NB4 (cell line): ENCODE measurements at regions not wholly inside any gene's neighbourhood (a gene's known extent, or its start where the extent isn't known, plus 50 kb on each side); places are given as distances from the start of the nearest gene placed in this dataset.

Experiments
- MYC ChIP-seq: IDR thresholded peaks from 2 replicates; pipeline ENCODE4 v1.6.1; 2011; ENCODE audit warnings: low read depth, low read length
- POLR2A ChIP-seq: IDR thresholded peaks from 2 replicates; pipeline ENCODE4 v1.6.1; 2011; ENCODE audit warnings: mild to moderate bottlenecking; ENCODE audit not compliant: insufficient read length; ENCODE audit errors: extremely low read depth
- TF ChIP-seq, protein P1 (sequence below): IDR thresholded peaks from one replicate; pipeline ENCODE4 v1.5.1; 2012; ENCODE audit warnings: low read depth, low read length
- TF ChIP-seq, protein P2 (sequence below): IDR thresholded peaks from 2 replicates; pipeline ENCODE4 v1.6.1; 2011; ENCODE audit warnings: low read depth, low read length

DNA sequence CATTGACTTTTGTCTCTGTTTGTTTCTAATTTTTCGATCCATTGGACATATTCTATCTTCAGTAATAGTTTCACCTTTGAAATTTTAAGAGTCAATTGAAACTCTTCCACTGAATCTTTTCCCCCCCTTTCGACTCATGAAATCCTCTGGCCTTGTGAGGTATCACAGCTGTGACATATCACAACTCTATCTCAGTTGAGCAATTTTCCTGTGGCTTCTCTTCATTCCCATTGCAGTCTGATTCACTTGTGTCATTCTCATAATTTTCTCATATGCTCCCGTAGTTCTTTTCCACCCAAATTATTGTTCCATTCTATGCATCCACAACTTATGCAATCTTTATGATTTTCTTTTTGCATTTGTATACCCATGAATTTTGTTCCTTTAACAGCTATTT, 261.6 kb downstream of the DACT1 start:
- TF ChIP-seq, protein P1, sequence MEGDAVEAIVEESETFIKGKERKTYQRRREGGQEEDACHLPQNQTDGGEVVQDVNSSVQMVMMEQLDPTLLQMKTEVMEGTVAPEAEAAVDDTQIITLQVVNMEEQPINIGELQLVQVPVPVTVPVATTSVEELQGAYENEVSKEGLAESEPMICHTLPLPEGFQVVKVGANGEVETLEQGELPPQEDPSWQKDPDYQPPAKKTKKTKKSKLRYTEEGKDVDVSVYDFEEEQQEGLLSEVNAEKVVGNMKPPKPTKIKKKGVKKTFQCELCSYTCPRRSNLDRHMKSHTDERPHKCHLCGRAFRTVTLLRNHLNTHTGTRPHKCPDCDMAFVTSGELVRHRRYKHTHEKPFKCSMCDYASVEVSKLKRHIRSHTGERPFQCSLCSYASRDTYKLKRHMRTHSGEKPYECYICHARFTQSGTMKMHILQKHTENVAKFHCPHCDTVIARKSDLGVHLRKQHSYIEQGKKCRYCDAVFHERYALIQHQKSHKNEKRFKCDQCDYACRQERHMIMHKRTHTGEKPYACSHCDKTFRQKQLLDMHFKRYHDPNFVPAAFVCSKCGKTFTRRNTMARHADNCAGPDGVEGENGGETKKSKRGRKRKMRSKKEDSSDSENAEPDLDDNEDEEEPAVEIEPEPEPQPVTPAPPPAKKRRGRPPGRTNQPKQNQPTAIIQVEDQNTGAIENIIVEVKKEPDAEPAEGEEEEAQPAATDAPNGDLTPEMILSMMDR, result no peak
- TF ChIP-seq POLR2A (no peak), MYC (no peak)
- TF ChIP-seq, protein P2, sequence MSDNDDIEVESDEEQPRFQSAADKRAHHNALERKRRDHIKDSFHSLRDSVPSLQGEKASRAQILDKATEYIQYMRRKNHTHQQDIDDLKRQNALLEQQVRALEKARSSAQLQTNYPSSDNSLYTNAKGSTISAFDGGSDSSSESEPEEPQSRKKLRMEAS, result no peak
